Mucosa of rectum (tissue), 2 donors: ENCODE measurements at regions not wholly inside any gene's neighbourhood (a gene's known extent, or its start where the extent isn't known, plus 50 kb on each side); places are given as distances from the start of the nearest gene placed in this dataset.
"Not testable (repeated sequence)": the region's sequence is repeated elsewhere in the genome, so short reads cannot be mapped to it uniquely, and the experiment has no call there.

Experiments
- H3K27ac ChIP-seq, 2 donors: one replicate each; pipeline ENCODE4 v1.7.0; 2013; ENCODE audit warnings: inconsistent platforms in 2 of 2, low read depth in 2 of 2, low read length in 2 of 2
- H3K27me3 ChIP-seq, 2 donors: one replicate each; pipeline ENCODE4 v1.7.0; 2013; ENCODE audit warnings: low read length in 2 of 2; ENCODE audit not compliant: control insufficient read depth in 2 of 2, insufficient read depth in 2 of 2
- H3K36me3 ChIP-seq, 2 donors: one replicate each; pipeline ENCODE4 v1.7.0; 2013; ENCODE audit warnings: low read length in 2 of 2; ENCODE audit not compliant: control insufficient read depth in 2 of 2, insufficient read depth in 2 of 2
- H3K4me1 ChIP-seq, 2 donors: one replicate each; pipeline ENCODE4 v1.7.0; 2013; ENCODE audit warnings: low read length in 2 of 2, mild to moderate bottlenecking in 1 of 2; ENCODE audit not compliant: control insufficient read depth in 2 of 2, insufficient read depth in 2 of 2
- H3K4me3 ChIP-seq, 2 donors: one replicate each; pipeline ENCODE4 v1.7.0; 2013; ENCODE audit warnings: low read length in 2 of 2
- H3K9ac ChIP-seq, 2 donors: one replicate each; pipeline ENCODE4 v1.7.0; 2013; ENCODE audit warnings: low read length in 2 of 2, low read depth in 1 of 2, mild to moderate bottlenecking in 1 of 2
- H3K9me3 ChIP-seq, 2 donors: one replicate each; pipeline ENCODE4 v1.7.0; 2013; ENCODE audit warnings: low read length in 2 of 2; ENCODE audit not compliant: control insufficient read depth in 2 of 2
- donor health status: healthy.
- donor health status: Normal muscosa, but diverticular disease.

DNA sequence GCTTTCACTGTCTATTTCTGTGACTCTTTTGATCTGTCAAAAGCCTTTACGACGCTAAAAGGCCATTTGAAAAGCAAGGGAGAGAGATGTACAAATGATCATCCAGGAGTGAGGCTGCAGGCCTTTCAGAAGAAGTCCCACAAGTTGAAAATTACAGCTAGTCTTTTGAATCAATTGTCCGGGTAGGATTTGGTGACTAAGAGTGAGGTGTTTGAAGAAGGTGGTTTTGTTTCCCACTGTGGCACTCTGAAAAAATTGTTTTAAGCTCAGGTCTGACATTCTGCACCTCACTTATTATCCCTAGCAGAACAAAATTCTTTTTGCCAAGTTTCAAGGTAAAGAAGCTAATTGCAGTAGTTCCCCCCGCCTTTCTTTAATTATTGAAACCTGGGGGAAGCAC, 50.8 kb upstream of the TMEM108 start:
- H3K9ac ChIP-seq, result no peak overlapping the region
- no peaks in the 10 kb centered on the region for H3K27me3 ChIP-seq
- no peaks in the 10 kb centered on the region for H3K36me3 ChIP-seq
- no peaks in the 10 kb centered on the region for H3K4me1 ChIP-seq
- no peak overlapping the region for H3K4me3 ChIP-seq
- no peaks in the 10 kb centered on the region for H3K9me3 ChIP-seq
- no peak overlapping the region for H3K27ac ChIP-seq

DNA sequence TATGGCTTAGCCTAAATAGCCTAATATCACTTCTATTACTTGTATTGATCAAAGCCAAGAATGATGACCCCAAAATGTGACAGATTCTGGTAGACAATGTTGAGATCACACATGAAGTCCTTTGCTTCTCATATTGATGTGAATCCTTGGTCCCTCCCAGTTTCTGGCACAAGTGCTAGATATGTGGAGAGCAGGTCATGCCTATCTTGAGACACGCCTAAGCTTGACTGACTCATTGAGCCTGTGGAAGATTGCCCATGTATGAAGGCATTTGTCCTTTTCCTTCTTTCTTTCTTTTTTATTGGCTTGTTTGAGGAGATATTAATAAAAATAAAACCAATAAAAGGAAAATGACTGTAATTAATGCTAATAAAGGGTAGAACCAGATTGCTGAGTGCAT, 54.0 kb upstream of the TMEM108 start:
- Histone ChIP-seq H3K9ac (no peak overlapping the region), H3K27me3 (no peaks in the 10 kb centered on the region), H3K4me1 (no peaks in the 10 kb centered on the region), H3K27ac (no peak overlapping the region), H3K36me3 (no peaks in the 10 kb centered on the region), H3K9me3 (no peaks in the 10 kb centered on the region), H3K4me3 (no peak overlapping the region)

DNA sequence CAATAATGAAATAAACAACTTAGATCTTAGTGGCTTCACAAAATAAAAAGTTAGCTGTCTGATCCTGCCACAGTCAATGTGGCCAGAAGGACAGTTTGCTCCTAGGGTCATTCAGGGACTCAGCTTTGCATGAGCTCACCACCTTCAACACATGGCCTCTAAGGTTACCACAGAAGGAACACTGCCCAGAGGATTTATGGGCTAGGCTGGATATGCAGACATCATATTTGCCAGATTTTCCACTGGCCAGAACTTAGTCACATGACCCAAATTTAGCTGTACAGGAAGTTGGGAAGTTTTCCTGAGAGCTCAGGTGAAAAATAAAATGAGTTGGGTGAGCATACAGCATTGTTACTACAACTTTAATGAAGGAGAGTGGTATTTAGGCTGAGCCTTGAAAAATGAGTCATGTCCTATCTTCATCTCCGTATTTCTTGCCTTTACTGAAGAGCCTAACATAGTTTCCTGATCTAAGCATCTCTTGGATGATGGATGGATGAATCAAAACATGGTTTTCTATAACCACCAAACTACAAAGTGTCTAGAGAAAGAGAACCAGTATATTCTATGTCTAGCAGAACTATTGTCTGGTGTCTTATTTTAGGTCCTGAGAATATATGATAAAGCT, 54.9 kb upstream of the TMEM108 start:
- H3K9me3 ChIP-seq, result no peaks in the 10 kb centered on the region
- no peaks in the 10 kb centered on the region for H3K4me1 ChIP-seq
- no peaks in the 10 kb centered on the region for H3K27me3 ChIP-seq
- H3K9ac ChIP-seq, result no peak overlapping the region
- no peak overlapping the region for H3K27ac ChIP-seq
- no peak overlapping the region for H3K4me3 ChIP-seq
- H3K36me3 ChIP-seq, result no peaks in the 10 kb centered on the region

DNA sequence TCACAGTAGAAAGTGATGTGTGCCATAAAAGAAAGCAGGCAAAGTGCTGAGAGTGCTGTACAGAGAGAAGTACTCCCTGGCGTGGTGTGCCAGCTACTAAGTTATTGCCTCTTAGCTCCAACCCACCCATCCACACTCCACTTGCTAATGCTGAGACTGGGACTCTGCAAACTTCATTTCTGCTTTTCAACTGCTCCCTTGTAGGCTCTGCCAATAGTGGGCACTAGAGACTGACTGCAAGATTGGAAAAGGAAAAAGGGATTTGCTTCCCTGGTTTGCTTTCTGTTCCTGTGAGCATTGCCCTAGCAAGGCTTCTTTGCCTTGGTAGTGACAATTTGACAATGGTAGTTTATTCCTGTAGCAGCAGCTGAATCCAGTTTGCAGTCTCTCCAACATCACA, 56.5 kb upstream of the TMEM108 start:
- Histone ChIP-seq H3K9me3 (no peaks in the 10 kb centered on the region), H3K4me1 (no peaks in the 10 kb centered on the region), H3K36me3 (no peaks in the 10 kb centered on the region), H3K4me3 (no peak overlapping the region), H3K27me3 (no peaks in the 10 kb centered on the region), H3K9ac (no peak overlapping the region), H3K27ac (no peak overlapping the region)

DNA sequence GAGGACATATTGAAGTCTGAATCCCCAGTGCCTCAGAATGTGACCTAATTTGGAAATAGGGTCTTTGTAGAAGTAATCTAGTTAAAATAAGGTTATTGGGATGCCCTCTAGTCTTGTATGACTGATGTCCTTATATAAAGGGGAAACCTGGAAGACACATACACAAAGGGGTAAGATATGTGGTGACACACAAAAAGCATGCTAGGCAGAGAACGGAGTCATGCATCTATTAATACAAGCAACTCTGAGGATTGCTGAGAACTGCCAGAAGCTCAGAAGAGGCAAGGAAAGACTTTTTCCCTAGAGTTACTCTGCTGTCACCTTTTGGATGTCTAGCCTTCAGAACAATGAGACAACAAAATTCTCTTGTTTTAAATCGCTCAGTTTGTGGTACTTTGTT, 58.1 kb upstream of the TMEM108 start:
- H3K27me3 ChIP-seq, result no peaks in the 10 kb centered on the region
- no peaks in the 10 kb centered on the region for H3K9me3 ChIP-seq
- H3K36me3 ChIP-seq, result no peaks in the 10 kb centered on the region
- H3K4me1 ChIP-seq, result no peaks in the 10 kb centered on the region
- H3K4me3 ChIP-seq, result no peak overlapping the region
- H3K9ac ChIP-seq, result no peak overlapping the region
- H3K27ac ChIP-seq, result no peak overlapping the region

DNA sequence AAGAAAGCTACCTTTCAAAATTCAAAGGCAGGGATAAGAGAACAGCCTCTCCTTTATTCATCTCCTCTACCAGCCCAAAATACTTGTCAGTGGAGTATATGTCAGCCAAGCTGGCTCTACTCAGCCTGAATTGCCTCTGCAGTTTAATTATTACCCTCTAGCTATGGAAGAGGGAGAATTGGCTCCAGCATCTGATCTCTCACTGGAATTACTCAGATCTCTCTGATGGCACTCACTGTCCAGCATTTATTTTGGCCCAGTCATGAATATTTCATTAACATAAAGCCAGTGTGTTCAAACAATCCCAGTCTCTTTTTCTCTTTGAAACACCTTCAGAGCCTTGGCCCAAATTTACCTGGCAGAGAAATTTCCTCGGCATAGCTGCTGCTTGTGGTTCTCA, 58.6 kb upstream of the TMEM108 start:
- H3K4me1 ChIP-seq, result no peaks in the 10 kb centered on the region

DNA sequence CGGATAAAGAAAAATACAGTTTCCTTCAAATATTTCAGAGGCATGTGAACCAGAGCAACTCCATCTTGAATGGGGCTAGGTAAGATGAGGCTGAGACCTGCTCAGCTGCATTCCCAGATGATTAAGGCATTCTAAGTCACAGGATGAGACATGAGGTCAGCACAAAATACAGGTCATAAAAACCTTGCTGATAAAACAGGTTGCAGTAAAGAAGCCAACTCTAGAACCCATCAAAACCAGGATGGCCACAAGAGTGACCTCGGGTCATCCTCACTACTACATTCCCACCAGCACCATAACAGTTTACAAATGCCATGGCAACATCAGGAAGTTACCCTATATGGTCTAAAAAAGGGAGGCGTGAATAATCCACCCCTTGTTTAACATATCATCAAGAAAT, 59.2 kb upstream of the TMEM108 start:
- H3K36me3 ChIP-seq, H3K9me3 ChIP-seq, H3K27me3 ChIP-seq, H3K27ac ChIP-seq, H3K4me1 ChIP-seq, H3K9ac ChIP-seq, H3K4me3 ChIP-seq: not testable (repeated sequence)

More for the DNA sequence above, 58.6 kb upstream of the TMEM108 start:
- Histone ChIP-seq H3K9me3 (no peaks in the 10 kb centered on the region), H3K4me3 (no peak overlapping the region), H3K27ac (no peak overlapping the region), H3K9ac (no peak overlapping the region), H3K36me3 (no peaks in the 10 kb centered on the region), H3K27me3 (no peaks in the 10 kb centered on the region)

DNA sequence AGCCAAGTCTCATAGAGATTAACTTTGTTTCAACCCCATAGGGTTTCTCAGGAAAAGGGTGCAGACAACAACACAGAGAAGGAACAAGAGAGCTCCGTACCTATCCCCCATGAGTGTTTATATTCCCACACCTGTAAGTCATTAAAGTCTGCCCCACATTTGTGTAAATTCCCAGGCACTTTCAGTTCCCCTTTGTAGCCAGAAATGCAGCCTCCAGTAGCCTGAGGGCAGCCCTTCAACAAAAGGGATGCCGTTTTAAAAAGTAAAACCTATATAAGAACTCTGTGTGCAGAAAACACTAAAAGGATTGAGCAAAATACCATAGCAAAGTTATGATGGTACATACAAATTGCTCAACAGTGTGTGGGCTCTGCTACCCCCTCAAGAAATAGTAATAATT, 59.7 kb upstream of the TMEM108 start:
- Histone ChIP-seq H3K27ac (no peak overlapping the region), H3K4me1 (no peaks in the 10 kb centered on the region)

DNA sequence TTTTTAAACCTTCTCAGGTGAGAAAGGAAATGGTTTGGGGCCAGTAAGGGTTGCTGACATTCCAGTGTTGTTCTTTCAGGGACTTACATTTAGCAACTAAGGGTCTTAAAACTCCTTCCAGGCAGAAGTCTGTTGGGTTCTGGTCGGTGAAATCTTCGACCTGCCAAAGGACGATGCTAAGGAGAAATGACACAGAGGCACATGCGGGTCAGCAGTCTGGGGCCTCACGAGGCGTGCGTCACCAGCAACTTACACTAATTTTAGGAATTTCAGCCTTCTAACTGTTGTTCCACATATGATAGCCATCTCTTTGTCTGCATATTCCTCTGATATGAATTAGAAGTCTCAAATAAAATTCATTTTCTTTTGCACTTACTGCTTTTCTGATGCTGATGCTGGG, 64.1 kb upstream of the TMEM108 start:
- Histone ChIP-seq H3K36me3 (no peaks in the 10 kb centered on the region), H3K27ac (no peak overlapping the region), H3K4me3 (no peak overlapping the region), H3K9me3 (no peaks in the 10 kb centered on the region), H3K27me3 (no peaks in the 10 kb centered on the region), H3K4me1 (no peaks in the 10 kb centered on the region), H3K9ac (no peak overlapping the region)

More for the DNA sequence above, 59.7 kb upstream of the TMEM108 start:
- Histone ChIP-seq H3K4me3 (no peak overlapping the region), H3K9ac (no peak overlapping the region), H3K27me3 (no peaks in the 10 kb centered on the region), H3K36me3 (no peaks in the 10 kb centered on the region), H3K9me3 (no peaks in the 10 kb centered on the region)

DNA sequence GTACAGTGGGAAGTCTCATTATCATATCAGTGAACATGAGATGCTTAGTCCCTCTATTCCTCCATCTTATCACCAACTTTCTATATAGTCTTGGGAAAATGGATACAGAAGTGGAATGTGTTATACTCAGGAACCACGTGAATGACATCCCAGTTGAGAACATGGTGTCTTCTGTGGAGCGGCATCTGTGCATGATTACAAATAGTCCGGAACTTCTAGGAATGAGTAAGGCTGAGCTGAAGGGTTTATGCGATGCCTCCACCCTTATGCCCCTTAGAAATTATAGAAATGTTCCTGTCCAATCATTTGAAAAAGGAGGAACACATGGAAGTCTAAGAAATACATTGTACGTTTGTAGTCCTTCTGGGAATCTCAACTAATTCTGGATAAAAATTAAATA, 64.8 kb upstream of the TMEM108 start:
- no peaks in the 10 kb centered on the region for H3K9me3 ChIP-seq
- no peaks in the 10 kb centered on the region for H3K36me3 ChIP-seq
- H3K27ac ChIP-seq, result no peak overlapping the region
- H3K4me3 ChIP-seq, result no peak overlapping the region
- no peaks in the 10 kb centered on the region for H3K4me1 ChIP-seq
- no peaks in the 10 kb centered on the region for H3K27me3 ChIP-seq
- H3K9ac ChIP-seq, result no peak overlapping the region

DNA sequence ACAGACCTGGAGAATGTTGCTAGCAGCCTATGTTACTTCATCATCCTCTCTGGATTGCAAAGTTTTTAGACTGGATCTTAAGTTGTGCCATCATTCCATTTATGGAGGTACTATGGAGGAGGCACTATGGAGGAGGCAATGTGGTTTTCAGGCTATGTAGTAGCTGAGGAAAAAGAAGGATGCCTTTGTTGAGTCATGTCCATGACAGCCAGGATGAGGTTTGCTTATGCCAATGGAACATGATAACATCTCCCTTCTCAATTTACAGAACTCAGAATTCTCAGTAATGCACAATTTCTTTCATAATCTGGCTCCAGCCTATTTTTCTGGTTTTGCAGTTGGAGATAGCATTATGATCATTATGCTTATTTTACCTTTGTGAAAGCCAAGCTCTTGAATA, 65.9 kb upstream of the TMEM108 start:
- Histone ChIP-seq H3K27me3 (no peaks in the 10 kb centered on the region), H3K36me3 (no peaks in the 10 kb centered on the region), H3K4me3 (no peak overlapping the region), H3K27ac (no peak overlapping the region), H3K9me3 (no peaks in the 10 kb centered on the region), H3K9ac (no peak overlapping the region), H3K4me1 (no peaks in the 10 kb centered on the region)
